ENCODE measurements at regions not wholly inside any gene's neighbourhood (a gene's known extent, or its start where the extent isn't known, plus 50 kb on each side); places are given as distances from the start of the nearest gene placed in this dataset.

- WGBS, 2 donors = 89 to 94% methylated on average over 3 of the region's 3 CpGs
These were observed 70.0 kb downstream of the C5orf15 start for GRCh38 chr5:133898440-133898839.

DNA sequence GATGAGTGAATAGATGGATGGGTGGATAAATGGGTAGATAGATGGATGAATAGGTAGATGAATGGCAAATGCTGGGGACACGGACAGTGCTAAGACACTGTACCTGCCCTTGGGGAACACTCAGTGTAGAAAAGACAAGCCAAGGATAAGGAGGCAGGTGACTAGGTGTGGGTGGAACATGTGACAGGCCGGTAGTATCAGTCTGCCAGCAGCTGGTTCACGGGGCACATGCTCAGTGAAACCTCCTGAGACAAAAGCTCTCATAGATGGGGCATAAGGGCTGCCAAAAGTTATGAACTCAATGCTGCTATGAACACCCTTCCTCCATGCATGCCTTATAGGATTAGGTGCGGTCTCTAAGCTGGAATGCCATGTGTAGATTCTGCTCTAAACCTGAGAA is 71.0 kb downstream of the C5orf15 start:
- Histone ChIP-seq H3K9me3 (no peaks in the 10 kb centered on the region), H3K4me3 (no peak overlapping the region), H3K27me3 (no peaks in the 10 kb centered on the region), H3K36me3 (ENCODE audit: low read depth, missing control alignments) (no peaks in the 10 kb centered on the region), H3K4me1 (no peaks in the 10 kb centered on the region), H3K27ac (no peak overlapping the region)
- TF ChIP-seq POLR2A (IDR thresholded peaks at IDR 0.05) = no peak
- TF ChIP-seq, protein P1, sequence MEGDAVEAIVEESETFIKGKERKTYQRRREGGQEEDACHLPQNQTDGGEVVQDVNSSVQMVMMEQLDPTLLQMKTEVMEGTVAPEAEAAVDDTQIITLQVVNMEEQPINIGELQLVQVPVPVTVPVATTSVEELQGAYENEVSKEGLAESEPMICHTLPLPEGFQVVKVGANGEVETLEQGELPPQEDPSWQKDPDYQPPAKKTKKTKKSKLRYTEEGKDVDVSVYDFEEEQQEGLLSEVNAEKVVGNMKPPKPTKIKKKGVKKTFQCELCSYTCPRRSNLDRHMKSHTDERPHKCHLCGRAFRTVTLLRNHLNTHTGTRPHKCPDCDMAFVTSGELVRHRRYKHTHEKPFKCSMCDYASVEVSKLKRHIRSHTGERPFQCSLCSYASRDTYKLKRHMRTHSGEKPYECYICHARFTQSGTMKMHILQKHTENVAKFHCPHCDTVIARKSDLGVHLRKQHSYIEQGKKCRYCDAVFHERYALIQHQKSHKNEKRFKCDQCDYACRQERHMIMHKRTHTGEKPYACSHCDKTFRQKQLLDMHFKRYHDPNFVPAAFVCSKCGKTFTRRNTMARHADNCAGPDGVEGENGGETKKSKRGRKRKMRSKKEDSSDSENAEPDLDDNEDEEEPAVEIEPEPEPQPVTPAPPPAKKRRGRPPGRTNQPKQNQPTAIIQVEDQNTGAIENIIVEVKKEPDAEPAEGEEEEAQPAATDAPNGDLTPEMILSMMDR (IDR thresholded peaks at IDR 0.05) = no peak
- DNase-seq = no peak
- intact Hi-C loops (cut with DNase I; ENCODE audit: low total_unique reads) = no loop called here
- WGBS, 2 donors = 91% methylated on average over 4 of the region's 4 CpGs

More at GRCh38 chr5:133898440-133898839, 70.0 kb downstream of the C5orf15 start:
- no peaks in the 10 kb centered on the region for H3K9me3 ChIP-seq
- TF ChIP-seq POLR2A (IDR thresholded peaks at IDR 0.05) = no peak
- TF ChIP-seq, protein P1 (IDR thresholded peaks at IDR 0.05) = no peak
- H3K36me3 ChIP-seq (ENCODE audit: low read depth, missing control alignments) = no peaks in the 10 kb centered on the region
- no peaks in the 10 kb centered on the region for H3K4me1 ChIP-seq
- DNase-seq = no peak
- H3K27me3 ChIP-seq = no peaks in the 10 kb centered on the region
- H3K27ac ChIP-seq = no peak overlapping the region
- intact Hi-C loops (cut with DNase I; ENCODE audit: low total_unique reads) = no loop called here
- no peak overlapping the region for H3K4me3 ChIP-seq

GRCh38 chr5:133896873-133897272 is 71.6 kb downstream of the C5orf15 start:
- Histone ChIP-seq H3K9me3 (no peaks in the 10 kb centered on the region), H3K27ac (no peak overlapping the region), H3K36me3 (ENCODE audit: low read depth, missing control alignments) (no peaks in the 10 kb centered on the region), H3K4me1 (no peaks in the 10 kb centered on the region), H3K27me3 (no peaks in the 10 kb centered on the region), H3K4me3 (no peak overlapping the region)
- intact Hi-C loops (cut with DNase I; ENCODE audit: low total_unique reads) = no loop called here
- WGBS, 2 donors = 96 to 100% methylated on average over 2 of the region's 2 CpGs
- DNase-seq = no peak
- TF ChIP-seq, protein P1 (IDR thresholded peaks at IDR 0.05) = no peak
- TF ChIP-seq POLR2A (IDR thresholded peaks at IDR 0.05) = no peak

DNA sequence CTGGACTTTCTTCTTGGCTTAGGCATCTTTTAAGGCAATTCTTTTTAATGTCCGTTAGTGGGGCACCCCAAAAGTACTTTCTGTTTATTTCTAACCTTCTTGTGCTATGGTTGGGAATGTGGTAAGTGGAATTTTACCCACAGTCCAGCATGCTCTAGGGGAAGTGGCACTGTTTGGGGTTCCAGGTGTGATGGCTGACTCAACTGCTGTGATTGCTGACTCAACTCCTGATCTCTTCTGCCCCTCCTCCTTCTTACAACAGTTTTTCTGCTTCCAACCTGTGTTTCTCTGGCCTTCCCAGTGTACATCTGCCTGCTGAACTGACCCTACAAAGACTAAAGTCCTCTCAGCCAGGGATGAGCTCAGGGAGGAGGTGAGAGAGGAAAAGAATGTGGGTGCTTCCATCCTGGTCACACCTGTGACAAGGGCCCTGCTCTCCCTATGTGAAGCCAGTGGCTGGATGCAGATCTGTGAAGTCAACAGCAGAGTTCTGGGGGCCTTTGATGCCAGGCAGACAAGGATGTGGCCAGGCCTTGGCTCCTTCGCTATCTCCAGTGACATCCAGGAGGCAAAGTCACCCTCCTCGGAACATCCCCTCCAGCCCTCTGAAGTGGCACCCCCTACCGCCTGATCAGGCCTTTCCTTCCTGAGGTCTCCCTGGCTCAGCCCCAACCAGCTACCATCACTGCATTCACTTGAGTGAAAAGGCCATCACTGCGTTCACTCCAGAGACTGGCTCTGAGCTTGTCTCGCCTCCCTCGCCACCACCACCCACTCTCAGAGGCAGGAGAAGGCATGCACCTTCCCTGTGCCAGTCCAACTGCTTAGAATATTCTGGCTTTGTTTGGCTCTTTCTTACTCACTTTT is 72.2 kb downstream of the C5orf15 start:
- Histone ChIP-seq H3K4me3 (no peak overlapping the region), H3K27me3 (no peaks in the 10 kb centered on the region), H3K36me3 (ENCODE audit: low read depth, missing control alignments) (no peaks in the 10 kb centered on the region), H3K9me3 (no peaks in the 10 kb centered on the region), H3K4me1 (no peaks in the 10 kb centered on the region), H3K27ac (no peak overlapping the region)
- intact Hi-C loops (cut with DNase I; ENCODE audit: low total_unique reads) = no loop called here
- DNase-seq = no peak
- WGBS, 2 donors = 95 to 96% methylated on average over 7 of the region's 7 CpGs
- TF ChIP-seq POLR2A (IDR thresholded peaks at IDR 0.05) = no peak
- TF ChIP-seq, protein P1 (IDR thresholded peaks at IDR 0.05) = no peak

GRCh38 chr5:133894143-133894542 is 74.3 kb downstream of the C5orf15 start:
- H3K4me1 ChIP-seq = no peaks in the 10 kb centered on the region
- no peak overlapping the region for H3K4me3 ChIP-seq
- 56 to 62% methylated on average over 5 of the region's 5 CpGs for WGBS, 2 donors
- no peak overlapping the region for H3K27ac ChIP-seq
- H3K9me3 ChIP-seq = no peaks in the 10 kb centered on the region
- no peak for TF ChIP-seq POLR2A (IDR thresholded peaks at IDR 0.05)
- TF ChIP-seq, protein P1 (IDR thresholded peaks at IDR 0.05) = no peak
- H3K27me3 ChIP-seq = no peaks in the 10 kb centered on the region
- DNase-seq = no peak
- intact Hi-C loops (cut with DNase I; ENCODE audit: low total_unique reads) = no loop called here
- no peaks in the 10 kb centered on the region for H3K36me3 ChIP-seq (ENCODE audit: low read depth, missing control alignments)

Data from testis (tissue), 2 donors.